GM21723 (cell line): ENCODE measurements at regions not wholly inside any gene's neighbourhood (a gene's known extent, or its start where the extent isn't known, plus 50 kb on each side); places are given as distances from the start of the nearest gene placed in this dataset.

Source experiments
- ATAC-seq: cut with Tn5 transposase; IDR thresholded peaks from one replicate; pipeline ENCODE4 v1.9.1; 2021; ENCODE audit warnings: mild to moderate bottlenecking, moderate library complexity; ENCODE audit not compliant: unreplicated experiment

DNA sequence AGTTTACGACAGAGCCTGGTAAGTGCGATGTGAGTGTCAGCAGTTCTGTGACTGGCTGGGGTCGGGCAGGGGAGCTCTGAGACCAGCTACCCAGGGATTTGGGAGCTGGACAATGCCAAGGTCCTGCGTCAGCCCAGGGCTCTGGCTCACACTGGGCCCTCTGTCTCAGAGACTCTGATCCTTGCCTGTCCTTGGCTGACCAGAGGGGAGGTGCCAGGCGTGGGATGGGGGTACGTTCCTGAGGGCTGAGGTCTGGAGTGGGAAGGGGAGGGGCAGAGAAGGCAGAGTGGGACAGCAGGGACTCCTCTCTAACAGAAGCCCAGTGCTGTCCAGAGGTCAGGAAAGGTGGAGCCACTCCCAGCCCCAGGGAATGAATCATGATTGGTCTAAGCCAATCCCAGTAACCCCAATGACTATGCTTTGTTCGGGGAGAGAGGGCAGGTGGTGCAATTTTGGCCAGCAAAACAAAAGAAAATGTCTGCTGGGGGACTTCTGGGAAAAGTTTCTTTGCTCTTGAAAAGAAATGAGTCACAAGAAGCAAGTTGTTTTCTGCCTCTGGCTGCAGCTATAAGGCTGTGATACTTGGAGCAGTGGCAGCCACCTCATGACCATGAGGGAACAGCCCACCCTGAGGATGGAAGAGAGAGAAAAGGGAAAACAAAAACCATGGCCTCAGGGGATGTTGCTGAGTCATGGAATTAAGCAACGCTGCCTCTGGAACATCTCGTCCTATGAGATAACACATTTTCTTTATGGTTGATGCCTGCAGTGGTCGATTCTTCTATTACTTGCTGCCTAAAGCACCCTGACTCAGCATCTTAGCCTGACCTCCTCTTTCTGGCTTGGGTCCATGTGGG, 108.3 kb downstream of the CHST1 start:
- ATAC-seq = no peak

DNA sequence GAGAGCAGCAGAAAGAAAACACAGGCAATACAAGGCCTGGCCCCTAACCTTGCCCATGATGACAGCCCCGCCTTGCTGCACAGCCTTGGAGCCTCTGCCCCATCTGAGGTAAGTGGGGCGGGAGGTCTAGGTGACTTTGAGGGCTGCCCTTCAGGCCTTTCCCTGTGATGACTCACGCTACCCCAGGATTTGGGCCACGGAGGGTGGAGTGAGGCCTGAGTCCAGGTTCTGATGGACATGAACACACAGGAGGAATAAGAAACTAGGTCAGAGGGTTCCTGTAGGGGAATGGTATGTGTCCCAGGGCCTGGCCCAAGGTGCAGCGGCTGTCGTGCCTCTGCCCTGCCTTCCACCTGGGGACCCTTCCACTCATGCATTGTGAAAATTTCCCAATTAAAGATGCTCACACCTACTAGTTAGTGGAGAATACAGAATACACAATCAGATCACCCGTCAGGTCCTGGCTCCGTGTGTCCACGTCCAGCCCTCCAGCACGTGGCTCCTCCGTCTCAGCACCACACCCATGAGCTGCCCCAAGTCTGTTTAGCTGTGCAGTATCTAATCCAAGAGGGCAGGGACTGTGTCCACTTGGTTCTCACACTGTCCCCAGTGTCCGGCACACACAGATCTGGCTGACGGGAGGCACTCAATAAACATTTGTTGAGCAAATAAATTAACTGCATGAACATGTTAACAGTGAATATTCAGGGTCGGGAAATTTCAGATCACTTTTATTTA, 111.0 kb downstream of the CHST1 start:
- no peak for ATAC-seq

DNA sequence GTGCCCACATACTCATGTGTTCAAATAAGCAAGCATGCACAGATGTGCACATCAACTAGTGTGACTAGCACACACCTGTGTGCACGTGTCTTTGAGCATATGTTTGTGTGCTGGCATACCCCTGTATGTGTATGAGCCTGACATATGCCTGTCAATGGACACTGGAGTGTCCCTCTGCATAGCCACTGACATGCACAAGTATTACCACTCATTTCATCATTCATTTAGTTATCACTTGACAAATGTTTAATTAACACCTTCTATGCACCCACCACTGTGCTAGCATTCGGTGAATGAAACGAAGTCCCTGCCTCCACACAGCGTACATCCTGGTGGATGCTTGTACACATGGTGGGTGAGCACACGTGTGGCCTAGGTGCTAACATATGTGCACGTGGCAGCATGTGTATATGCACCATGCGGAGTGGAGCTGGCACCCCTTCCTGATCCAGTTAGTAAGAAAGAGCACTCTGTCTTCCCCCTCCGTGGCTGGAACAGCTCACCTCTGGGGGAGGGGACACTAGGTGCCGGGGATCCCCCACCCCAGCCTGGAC, 112.0 kb downstream of the CHST1 start:
- no peak for ATAC-seq

DNA sequence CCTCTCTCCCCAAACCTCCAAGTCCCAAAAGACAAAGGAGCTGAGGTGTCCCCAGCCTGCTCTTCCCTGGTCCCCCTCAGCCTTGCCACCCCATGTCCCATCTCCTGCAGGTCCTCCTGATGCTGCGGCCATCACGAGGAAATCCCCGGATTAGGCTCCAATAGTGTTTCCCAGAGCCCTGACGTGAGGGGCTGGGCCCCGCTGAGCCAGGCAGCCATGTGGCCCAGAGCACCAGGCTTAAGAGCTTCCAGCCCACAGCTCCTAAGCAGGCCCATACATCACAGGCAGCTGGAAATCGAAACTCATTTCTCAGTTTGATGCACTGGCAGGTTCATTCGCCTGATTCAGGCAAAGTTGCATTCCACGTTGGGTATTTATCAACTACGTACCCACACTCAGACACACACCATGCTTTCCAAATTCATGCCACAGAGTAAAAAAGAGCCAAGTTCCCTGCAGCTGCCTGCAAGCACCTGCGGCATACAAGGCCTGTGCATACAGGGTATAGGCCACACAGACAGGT, 114.2 kb downstream of the CHST1 start:
- ATAC-seq = no peak

DNA sequence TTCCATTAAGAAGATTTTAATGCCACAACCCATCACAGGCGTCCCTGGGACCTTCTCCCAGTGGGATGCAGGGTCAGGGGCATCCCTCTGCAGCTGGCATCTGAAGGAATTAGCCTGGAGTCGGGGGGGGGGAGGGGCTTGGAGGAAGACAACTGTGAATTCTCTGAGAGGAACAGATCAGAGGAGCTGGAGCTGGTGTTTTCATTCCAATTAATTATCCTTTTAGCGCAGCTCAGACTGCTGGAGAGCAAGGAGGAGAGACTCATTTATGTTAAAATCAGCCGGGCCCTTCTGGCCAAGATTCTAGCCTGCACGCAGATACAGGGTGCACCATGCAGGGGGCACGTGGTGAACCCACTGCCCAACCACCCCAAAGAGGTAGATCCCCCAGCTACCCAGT, 116.2 kb downstream of the CHST1 start:
- no peak for ATAC-seq

DNA sequence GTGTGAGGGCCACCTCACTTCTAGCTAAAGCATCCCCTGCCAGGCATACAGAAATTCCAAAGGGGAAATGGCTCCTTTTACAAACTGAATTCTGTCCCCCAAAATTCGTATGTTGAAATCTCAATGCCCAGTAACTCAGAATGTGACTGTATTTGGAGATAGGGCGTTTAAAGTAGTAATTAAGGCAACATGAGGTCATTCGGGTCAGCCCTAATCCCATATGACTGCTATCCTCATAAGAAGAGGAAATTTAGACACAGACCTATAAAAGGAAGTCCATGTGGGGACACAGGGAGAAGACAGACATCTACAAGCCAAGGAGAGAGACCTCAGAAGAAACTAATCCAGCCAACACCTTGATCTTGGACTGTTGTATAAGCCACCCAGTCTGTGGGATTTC, 119.1 kb downstream of the CHST1 start:
- no peak for ATAC-seq

DNA sequence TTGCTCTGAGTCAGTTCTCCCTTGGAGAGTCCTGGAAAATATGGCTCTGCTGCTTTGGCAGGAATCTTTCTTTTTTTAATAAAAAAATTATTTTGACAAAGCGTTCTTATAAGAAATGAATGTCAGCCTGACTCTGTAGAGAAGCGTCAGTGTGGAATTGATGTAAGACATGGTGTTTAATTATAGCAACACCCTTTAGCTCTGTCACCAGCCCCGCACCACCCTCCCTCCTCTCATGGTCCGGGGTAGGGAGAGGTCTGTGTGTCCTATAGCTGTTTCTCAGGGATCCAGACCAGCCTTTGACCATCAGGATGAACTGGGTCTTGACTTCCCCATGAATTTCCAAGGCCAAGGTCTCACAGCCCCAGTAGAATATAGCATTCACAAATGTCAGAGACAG, 120.6 kb downstream of the CHST1 start:
- no peak for ATAC-seq

DNA sequence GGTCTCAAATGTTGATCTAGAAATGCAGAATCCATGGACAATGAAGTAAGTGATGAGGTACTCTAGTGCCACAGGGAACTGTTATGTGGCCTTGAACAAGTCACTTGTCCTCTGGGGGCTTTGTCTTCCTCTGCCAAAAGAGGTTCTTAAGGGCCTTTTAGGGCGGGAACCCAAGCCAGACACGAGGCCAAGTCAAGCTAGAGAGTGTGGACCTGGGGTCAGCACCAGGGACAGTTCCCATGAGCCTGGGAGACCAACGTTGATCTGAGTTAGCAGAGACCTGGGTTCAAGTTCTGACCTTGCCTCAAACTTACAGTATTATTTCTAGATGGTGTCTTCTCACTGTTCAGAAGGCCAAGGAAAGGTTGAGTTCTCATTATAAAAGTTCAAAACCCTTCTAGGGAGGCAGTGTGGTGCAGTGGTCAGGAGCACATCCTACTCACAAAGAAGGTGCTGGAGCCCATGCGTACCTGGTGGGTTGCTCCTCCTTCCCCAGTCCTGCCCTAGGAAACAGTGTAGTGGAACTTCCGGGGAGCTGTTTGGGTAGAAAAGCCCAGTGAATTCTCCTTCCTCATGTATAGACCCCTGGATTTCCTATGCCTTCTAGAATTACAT, 121.5 kb downstream of the CHST1 start:
- ATAC-seq = no peak

DNA sequence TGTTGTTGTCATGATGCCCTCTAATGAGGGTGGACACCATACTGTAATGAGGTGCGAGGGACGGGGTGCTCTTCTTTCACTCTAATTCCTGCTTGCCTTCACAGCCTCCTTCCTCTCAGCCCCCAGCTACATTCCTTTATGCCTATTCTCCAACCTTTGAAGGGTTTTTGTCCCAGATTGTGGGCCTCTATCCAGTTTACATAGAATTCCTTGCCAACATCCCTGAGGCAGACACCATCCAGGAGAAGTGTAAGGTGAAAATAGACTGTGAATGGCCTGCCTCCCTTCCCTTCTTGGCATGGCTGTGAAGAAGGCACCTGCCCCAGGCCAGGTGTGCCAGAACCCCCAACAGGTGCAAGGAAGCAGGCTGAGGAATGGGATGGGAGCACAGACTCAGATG, 122.3 kb downstream of the CHST1 start:
- no peak for ATAC-seq

DNA sequence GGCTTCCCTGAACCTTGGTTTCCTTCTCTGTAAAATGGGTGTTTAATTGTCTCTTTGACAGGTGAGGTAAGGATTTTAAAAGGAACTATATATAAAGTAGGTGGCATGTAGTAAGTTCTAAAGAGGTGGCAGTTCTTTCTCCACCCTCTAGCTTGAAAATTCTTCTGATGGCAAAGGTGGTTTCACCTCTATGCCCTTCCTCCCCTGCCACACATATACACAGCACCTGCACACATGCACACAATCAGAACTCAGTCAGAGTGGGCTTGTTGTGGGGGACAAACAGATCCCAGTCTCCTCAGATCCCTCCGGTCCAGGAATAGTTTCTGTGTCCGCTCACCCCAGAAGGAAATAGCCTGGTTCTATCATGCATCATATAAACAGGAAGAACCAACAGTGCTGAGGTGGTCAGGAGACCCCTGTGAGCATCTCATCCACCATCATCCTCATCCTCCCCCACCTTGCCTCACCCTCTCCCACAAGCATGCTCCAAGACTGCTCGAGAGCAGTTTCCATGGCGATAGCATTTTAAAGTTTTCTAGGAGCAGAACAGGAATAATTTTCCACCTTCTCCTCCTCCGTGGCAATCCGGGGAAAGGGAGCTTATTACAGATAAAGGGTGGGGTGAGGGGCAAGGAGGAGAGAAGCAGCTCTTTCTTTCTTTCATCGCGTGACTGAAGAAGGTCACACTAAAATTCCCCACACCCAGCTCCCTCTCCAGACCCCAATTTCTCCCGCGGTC, 123.6 kb downstream of the CHST1 start:
- no peak for ATAC-seq

DNA sequence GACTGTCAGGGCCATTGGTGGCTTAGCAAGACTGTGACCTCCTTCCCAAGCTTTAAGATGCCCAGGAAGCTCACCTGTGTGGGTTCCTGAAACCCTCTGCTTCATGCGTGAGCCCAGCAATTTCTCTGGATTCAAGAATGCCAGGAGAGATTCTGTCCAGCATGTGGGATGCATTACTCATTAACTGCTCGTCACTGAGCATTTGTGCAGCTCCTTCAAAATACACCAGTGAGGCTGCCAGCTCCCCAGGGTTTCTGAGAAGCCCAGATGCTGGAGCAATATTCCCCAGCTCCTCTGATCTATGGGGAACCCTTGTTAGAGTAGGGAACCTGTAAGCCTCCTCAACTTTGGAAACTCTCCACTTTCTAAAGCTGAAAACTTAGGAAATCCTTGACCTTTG, 126.5 kb downstream of the CHST1 start:
- ATAC-seq = no peak

DNA sequence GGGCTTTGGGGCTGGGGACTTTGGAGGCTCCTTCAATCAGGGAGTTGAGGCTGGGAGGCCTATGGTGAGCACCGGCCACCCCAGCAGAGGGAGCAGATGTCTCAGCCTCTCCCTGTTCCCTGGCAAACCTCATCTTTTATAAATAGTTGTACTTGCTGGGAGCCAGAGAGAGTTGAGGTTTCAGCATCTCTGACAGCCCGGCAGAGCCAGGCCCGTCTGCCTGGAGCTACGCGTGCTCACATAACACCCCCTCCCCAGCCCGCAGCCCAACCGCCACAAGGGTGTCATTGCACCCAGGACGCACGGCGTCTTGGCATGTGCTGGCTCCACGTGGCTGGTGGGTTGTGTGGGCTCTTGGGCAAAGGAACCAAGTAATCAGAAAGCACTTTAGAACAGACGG, 127.1 kb downstream of the CHST1 start:
- no peak for ATAC-seq

DNA sequence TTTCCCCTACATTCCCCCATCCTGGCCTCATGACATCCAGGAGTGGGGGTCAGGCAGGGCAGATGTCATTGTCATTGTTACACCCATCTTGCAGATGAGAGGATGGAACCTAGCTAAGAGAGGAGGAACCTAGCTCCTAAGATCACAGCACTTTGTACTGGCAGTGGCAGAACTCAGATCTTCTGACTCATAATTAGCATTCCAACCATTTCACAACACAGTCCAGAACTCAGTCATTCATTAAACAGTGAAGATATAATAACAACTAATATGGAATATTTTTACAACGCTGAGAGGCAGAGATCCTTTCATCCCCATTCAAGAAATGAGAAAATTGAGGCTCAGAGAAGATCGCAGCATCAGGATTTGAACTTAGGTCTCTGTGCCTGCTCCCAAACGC, 127.8 kb downstream of the CHST1 start:
- no peak for ATAC-seq

DNA sequence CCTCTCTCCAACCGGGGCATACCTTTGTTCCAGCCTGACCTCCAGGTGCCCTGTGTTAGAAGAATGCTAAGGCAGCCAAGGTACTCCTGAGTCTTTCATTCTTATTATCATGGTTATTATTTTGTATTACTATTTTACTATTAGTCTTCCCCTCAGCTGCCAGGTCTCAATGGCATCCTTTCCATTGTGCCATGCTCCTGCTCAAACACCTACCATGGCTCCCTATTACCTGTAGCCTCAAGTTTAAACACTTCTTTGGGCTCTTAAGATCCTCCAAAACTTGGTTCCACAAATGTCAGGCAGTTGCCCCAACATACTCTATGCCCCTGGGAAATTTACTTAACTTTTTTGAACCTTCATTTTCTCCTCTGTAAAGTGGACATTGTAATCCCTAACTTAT, 130.4 kb downstream of the CHST1 start:
- ATAC-seq = no peak

DNA sequence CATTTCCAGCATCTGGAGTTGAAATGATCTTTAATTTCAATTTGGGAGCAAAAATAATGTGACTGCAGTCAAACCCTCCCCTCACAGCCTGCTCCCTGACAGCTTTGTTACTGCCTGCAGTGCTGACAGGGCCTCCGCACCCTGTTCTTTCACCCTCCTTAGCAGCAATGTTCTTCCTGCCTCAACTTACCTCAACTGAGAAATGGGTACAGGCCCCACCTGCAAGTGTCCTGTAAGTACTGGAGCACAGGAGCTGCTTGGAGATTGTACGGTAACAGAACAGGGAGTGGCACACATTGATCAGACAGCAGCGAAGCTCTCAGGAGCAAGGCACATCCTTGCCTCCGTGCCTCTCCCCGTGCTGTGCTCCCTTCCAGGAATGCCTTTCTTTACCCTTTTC, 131.3 kb downstream of the CHST1 start:
- ATAC-seq = no peak

DNA sequence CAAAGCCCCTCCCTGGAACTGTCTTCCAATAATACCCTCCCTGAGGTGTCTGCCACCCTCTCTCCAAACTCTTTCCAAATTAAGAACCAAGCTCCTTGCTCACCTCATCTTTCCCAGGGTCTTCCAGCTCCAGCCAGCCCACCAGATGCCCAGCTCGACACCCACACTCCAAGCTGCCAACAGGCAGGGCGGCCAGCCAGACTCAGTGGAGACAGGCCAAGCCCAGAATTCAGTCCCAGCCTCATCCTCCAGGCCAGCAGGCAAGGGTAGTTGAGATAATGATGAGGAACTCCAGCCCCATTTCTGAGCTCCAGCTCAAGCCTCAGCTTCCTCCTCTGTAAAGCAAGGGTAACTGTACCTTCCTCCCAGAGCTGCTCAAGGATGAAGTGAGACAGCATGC, 132.9 kb downstream of the CHST1 start:
- no peak for ATAC-seq

DNA sequence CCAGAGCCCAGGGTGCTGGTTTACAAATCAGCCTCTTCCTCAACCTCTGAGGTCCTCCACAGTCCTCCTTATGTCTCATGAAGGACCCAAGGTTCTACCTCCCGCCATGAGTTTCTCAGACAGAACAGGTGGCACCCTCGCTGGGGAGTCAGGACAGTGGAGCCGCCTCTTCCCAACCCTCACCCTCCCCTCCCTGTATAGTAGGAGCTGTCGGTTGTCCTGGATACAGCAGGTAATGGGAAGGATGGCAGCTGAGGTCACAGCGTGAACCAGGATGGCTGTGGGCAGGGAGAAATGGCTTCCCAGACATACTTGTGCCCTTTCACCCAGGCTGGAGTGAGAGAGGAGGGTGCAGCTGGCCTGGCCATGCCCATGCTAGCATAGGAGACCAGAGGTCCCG, 134.6 kb downstream of the CHST1 start:
- no peak for ATAC-seq

DNA sequence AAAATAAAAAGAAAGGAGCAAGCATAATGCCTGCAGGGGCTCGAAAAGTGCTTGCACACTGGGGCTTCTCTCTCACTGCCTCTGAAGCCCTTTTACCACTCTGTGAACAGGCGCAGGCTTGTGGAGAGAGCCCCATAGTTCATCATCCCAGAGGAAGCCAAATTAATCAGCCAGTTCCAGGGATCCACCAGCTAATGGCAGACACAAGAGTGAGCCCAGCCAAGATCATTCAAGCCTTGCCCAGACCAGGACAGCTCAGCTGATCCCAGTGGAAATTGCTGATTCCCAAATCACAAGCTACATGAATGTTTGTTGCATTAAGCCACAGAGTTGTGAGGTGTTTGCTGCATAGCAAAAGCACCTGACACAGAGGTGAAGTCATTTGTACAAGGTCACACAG, 135.3 kb downstream of the CHST1 start:
- ATAC-seq = no peak

DNA sequence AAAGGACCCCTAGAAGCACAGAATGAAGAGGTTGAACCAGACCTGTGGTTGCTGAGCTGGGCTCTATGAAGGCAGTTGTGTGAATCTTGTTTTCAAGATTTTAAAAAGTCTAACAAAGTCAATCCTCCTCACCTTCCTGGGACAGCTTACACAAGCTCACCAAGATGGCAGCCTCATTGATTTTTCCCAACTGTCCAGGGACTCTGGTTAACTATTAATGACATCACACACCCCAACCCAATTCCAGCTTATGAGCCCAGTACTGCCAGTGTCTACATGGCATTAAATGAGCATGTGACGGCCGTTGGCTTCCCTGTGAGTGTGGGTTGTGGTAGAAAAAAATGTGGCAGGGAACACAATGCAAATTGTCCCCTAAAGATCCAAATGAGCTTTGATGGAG, 137.0 kb downstream of the CHST1 start:
- ATAC-seq = no peak

DNA sequence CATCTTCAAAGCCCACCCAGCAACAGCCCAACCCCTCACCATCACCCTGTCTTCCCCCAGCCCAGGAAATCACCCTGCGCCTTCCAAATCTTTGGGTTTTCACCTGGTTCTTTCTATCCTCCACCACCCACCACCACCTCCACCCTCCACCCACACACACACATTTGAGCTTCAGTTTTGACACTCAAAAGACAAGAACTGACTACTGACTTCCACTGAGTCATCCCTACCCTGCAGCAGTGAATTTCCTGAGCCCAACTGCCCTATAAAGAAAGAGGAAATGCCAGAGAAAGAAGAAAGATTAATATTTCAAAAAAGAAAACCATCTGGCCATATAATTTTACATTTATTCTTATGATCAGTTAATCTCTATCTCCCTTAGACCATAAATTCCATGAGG, 137.5 kb downstream of the CHST1 start:
- no peak for ATAC-seq

DNA sequence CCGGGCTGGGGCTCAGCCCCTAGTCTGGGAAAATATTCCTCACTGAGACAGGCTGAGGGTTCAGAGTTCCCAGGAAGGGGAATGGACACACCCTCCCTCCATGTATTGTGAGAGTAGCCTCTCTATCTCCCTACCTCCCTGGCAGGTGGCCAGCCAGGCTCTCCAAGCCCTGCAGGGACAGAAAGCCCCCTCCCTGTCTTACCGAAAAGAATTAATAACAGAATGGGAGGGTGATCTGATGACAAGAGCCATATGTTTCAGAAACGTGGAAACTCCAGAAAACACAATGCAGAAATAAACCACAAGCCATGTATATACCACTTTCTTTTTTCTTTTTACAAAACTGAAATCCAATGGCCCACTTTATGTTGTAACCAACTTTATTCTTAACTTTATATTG, 140.0 kb downstream of the CHST1 start:
- no peak for ATAC-seq
